ENCODE measurements at regions not wholly inside any gene's neighbourhood (a gene's known extent, or its start where the extent isn't known, plus 50 kb on each side); places are given as distances from the start of the nearest gene placed in this dataset.

DNA sequence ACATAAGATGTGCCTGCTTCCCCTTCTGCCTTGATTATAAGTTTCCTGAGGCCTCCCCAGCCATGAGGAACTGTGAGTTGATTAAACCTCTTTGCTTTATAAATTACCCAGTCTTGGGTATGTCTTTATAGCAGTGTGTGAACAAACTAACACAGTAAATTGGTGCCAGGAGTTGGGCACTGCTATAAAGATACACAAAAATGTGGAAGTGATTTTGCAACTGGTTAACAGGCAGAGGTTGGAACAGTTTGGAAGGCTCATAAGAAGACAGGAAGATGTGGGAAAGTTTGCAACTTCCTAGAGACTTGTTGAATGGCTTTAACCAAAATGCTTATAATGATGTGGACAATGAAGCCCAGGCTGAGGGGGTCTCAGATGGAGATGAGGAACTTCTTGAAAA is 264.1 kb downstream of the DACT1 start:
- no peaks in the 10 kb centered on the region for H3K9me3 ChIP-seq (ENCODE audit: low read length)
- no peaks in the 10 kb centered on the region for H4K20me1 ChIP-seq (ENCODE audit: insufficient read depth, low read depth, low read length)
- H3K9me2 ChIP-seq (replicated peaks; ENCODE audit: insufficient read depth, low read length): no peaks in the 10 kb centered on the region
- H3K36me3 ChIP-seq (ENCODE audit: insufficient read depth, low read length): no peaks in the 10 kb centered on the region
- no peak overlapping the region for H2AFZ ChIP-seq (ENCODE audit: low read length)
- no peak for DNase-seq
- H3K4me2 ChIP-seq (ENCODE audit: low read depth, low read length, poor library complexity, severe bottlenecking): no peak overlapping the region
- H3K4me3 ChIP-seq (ENCODE audit: low read length): no peak overlapping the region
- no peaks in the 10 kb centered on the region for H3K79me2 ChIP-seq (ENCODE audit: low read length)
- no peaks in the 10 kb centered on the region for H3K4me1 ChIP-seq (ENCODE audit: low read length)
- H3K27ac ChIP-seq (ENCODE audit: low read length): no peak overlapping the region
- no peak overlapping the region for H3K9ac ChIP-seq (ENCODE audit: low read length)
- H3K27me3 ChIP-seq (ENCODE audit: low read length): no peaks in the 10 kb centered on the region

- Histone ChIP-seq H3K4me2 (ENCODE audit: low read depth, low read length, poor library complexity, severe bottlenecking) (no peak overlapping the region), H3K4me3 (ENCODE audit: low read length) (no peak overlapping the region), H3K9me2 (replicated peaks; ENCODE audit: insufficient read depth, low read length) (no peaks in the 10 kb centered on the region), H3K4me1 (ENCODE audit: low read length) (peaks cover 4% of the 10 kb centered on the region; the same call in 1 of the 2 replicates), H3K9me3 (ENCODE audit: low read length) (no peaks in the 10 kb centered on the region), H4K20me1 (ENCODE audit: insufficient read depth, low read depth, low read length) (no peaks in the 10 kb centered on the region), H3K27ac (ENCODE audit: low read length) (no peak overlapping the region), H3K27me3 (ENCODE audit: low read length) (no peaks in the 10 kb centered on the region), H3K79me2 (ENCODE audit: low read length) (no peaks in the 10 kb centered on the region), H3K36me3 (ENCODE audit: insufficient read depth, low read length) (no peaks in the 10 kb centered on the region), H2AFZ (ENCODE audit: low read length) (no peak overlapping the region), H3K9ac (ENCODE audit: low read length) (no peak overlapping the region)
- DNase-seq: no peak
These were observed 267.0 kb downstream of the DACT1 start for GRCh38 chr14:58904776-58905175.

DNA sequence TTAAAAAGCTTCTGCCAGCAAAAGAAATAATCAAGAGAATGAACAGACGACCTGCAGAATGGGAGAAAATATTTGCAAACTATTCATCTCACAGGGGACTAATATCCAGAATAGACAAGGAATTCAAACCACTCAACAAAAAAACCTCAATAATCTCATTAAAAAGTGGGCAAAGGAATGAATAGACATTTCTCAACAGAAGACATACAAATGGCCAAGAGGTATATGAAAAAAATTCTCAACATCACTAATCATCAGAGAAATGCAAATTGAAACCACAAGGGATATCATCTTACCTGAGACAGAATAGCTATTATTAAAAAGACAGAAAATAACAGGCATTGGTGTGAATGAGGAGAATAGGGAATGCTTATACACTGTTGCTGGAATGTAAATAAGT is 270.0 kb downstream of the DACT1 start:
- H2AFZ ChIP-seq (ENCODE audit: low read length): no peak overlapping the region
- no peaks in the 10 kb centered on the region for H3K9me2 ChIP-seq (replicated peaks; ENCODE audit: insufficient read depth, low read length)
- no peaks in the 10 kb centered on the region for H4K20me1 ChIP-seq (ENCODE audit: insufficient read depth, low read depth, low read length)
- no peak overlapping the region for H3K4me3 ChIP-seq (ENCODE audit: low read length)
- H3K9me3 ChIP-seq (ENCODE audit: low read length): no peaks in the 10 kb centered on the region
- H3K4me2 ChIP-seq (ENCODE audit: low read depth, low read length, poor library complexity, severe bottlenecking): no peak overlapping the region
- peaks cover 4% of the 10 kb centered on the region; the same call in 1 of the 2 replicates for H3K4me1 ChIP-seq (ENCODE audit: low read length)
- 0 out of 2 replicates have a peak, but pooled peaks cover 3% of the 10 kb centered on the region for H3K27me3 ChIP-seq (ENCODE audit: low read length)
- no peak overlapping the region for H3K27ac ChIP-seq (ENCODE audit: low read length)
- no peak overlapping the region for H3K9ac ChIP-seq (ENCODE audit: low read length)
- DNase-seq: no peak
- no peaks in the 10 kb centered on the region for H3K36me3 ChIP-seq (ENCODE audit: insufficient read depth, low read length)
- H3K79me2 ChIP-seq (ENCODE audit: low read length): no peaks in the 10 kb centered on the region

- Histone ChIP-seq H3K79me2 (ENCODE audit: low read length) (no peaks in the 10 kb centered on the region), H3K36me3 (ENCODE audit: insufficient read depth, low read length) (no peaks in the 10 kb centered on the region), H4K20me1 (ENCODE audit: insufficient read depth, low read depth, low read length) (no peaks in the 10 kb centered on the region), H3K9ac (ENCODE audit: low read length) (no peak overlapping the region), H3K27me3 (ENCODE audit: low read length) (0 out of 2 replicates have a peak, but pooled peaks cover 3% of the 10 kb centered on the region), H2AFZ (ENCODE audit: low read length) (no peak overlapping the region), H3K27ac (ENCODE audit: low read length) (no peak overlapping the region), H3K4me2 (ENCODE audit: low read depth, low read length, poor library complexity, severe bottlenecking) (no peak overlapping the region), H3K9me3 (ENCODE audit: low read length) (no peaks in the 10 kb centered on the region), H3K9me2 (replicated peaks; ENCODE audit: insufficient read depth, low read length) (no peaks in the 10 kb centered on the region), H3K4me3 (ENCODE audit: low read length) (no peak overlapping the region), H3K4me1 (ENCODE audit: low read length) (peaks cover 4% of the 10 kb centered on the region; the same call in 1 of the 2 replicates)
- no peak for DNase-seq
These were observed 274.5 kb downstream of the DACT1 start for GRCh38 chr14:58912287-58912686.

DNA sequence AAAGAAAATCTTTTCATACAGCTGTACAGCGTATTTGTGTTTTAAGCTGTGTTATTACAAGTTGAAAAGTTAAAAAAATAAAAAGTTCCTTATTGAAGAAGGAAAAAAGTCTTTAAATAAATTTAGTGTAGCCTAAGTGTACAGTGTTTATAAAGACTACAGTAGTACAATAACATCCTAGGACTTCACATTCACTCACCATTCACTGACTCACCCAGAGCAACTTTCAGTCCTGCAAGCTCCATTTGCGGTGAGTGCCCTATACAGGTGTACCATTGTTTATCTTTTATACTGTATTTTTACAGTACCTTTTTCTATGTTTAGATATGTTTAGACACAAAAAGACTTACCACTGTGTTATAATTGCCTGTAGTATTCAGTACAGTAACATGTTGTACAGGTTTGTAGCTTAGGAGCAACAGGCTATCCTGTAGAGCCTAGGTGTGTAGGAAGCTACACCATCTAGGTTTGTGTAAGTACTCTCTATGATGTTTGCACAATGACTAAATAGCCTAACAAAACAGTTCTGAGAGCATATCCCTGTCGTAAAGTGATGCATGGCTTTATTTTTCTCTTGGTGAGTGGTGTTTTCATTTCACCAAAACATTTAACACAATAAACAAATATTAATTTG is 275.2 kb downstream of the DACT1 start:
- H3K4me1 ChIP-seq (ENCODE audit: low read length): peaks cover 2% of the 10 kb centered on the region; the same call in 1 of the 2 replicates
- H3K9me3 ChIP-seq (ENCODE audit: low read length): no peaks in the 10 kb centered on the region
- H3K79me2 ChIP-seq (ENCODE audit: low read length): no peaks in the 10 kb centered on the region
- no peak overlapping the region for H3K9ac ChIP-seq (ENCODE audit: low read length)
- H3K27me3 ChIP-seq (ENCODE audit: low read length): 0 out of 2 replicates have a peak, but pooled peaks cover 3% of the 10 kb centered on the region
- H3K36me3 ChIP-seq (ENCODE audit: insufficient read depth, low read length): no peaks in the 10 kb centered on the region
- no peaks in the 10 kb centered on the region for H4K20me1 ChIP-seq (ENCODE audit: insufficient read depth, low read depth, low read length)
- no peak overlapping the region for H2AFZ ChIP-seq (ENCODE audit: low read length)
- no peak overlapping the region for H3K4me3 ChIP-seq (ENCODE audit: low read length)
- H3K4me2 ChIP-seq (ENCODE audit: low read depth, low read length, poor library complexity, severe bottlenecking): no peak overlapping the region
- H3K27ac ChIP-seq (ENCODE audit: low read length): no peak overlapping the region
- no peak for DNase-seq
- H3K9me2 ChIP-seq (replicated peaks; ENCODE audit: insufficient read depth, low read length): no peaks in the 10 kb centered on the region

- DNase-seq: no peak
- Histone ChIP-seq H3K36me3 (ENCODE audit: insufficient read depth, low read length) (no peaks in the 10 kb centered on the region), H4K20me1 (ENCODE audit: insufficient read depth, low read depth, low read length) (no peaks in the 10 kb centered on the region)
These were observed 274.1 kb upstream of the DAAM1 start for GRCh38 chr14:58914279-58914855.

DNA sequence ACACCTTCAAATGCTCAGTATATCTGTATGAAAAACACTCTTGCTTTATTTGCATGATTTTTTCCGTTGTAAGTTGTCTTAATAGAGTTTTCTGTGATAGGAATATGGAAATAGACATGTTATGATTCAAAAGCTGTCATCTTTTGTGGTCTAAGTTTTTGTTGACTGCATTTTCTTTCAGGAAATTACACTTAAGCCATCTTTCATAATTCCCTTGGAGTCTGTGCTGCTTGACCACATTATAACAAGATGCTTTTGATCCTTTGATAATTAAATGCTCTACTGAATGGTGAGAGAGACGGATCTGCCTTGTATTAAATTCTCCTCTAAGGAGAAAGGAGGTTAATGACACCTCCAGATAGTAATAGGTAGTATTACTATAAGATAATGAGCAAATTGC is 272.8 kb upstream of the DAAM1 start:
- Histone ChIP-seq H3K9me2 (replicated peaks; ENCODE audit: insufficient read depth, low read length) (no peaks in the 10 kb centered on the region), H3K9me3 (ENCODE audit: low read length) (no peaks in the 10 kb centered on the region), H2AFZ (ENCODE audit: low read length) (no peak overlapping the region), H3K4me1 (ENCODE audit: low read length) (no peaks in the 10 kb centered on the region), H3K4me3 (ENCODE audit: low read length) (no peak overlapping the region), H3K27ac (ENCODE audit: low read length) (no peak overlapping the region), H3K79me2 (ENCODE audit: low read length) (no peaks in the 10 kb centered on the region), H3K9ac (ENCODE audit: low read length) (no peak overlapping the region), H3K36me3 (ENCODE audit: insufficient read depth, low read length) (no peaks in the 10 kb centered on the region), H4K20me1 (ENCODE audit: insufficient read depth, low read depth, low read length) (no peaks in the 10 kb centered on the region), H3K27me3 (ENCODE audit: low read length) (0 out of 2 replicates have a peak, but pooled peaks cover 3% of the 10 kb centered on the region), H3K4me2 (ENCODE audit: low read depth, low read length, poor library complexity, severe bottlenecking) (no peak overlapping the region)
- no peak for DNase-seq

More at GRCh38 chr14:58914279-58914855, 274.1 kb upstream of the DAAM1 start:
- Histone ChIP-seq H3K9ac (ENCODE audit: low read length) (no peak overlapping the region), H3K4me1 (ENCODE audit: low read length) (no peaks in the 10 kb centered on the region), H3K4me3 (ENCODE audit: low read length) (no peak overlapping the region), H2AFZ (ENCODE audit: low read length) (no peak overlapping the region), H3K9me3 (ENCODE audit: low read length) (no peaks in the 10 kb centered on the region), H3K27ac (ENCODE audit: low read length) (no peak overlapping the region), H3K79me2 (ENCODE audit: low read length) (no peaks in the 10 kb centered on the region), H3K4me2 (ENCODE audit: low read depth, low read length, poor library complexity, severe bottlenecking) (no peak overlapping the region), H3K27me3 (ENCODE audit: low read length) (0 out of 2 replicates have a peak, but pooled peaks cover 3% of the 10 kb centered on the region), H3K9me2 (replicated peaks; ENCODE audit: insufficient read depth, low read length) (no peaks in the 10 kb centered on the region)

DNA sequence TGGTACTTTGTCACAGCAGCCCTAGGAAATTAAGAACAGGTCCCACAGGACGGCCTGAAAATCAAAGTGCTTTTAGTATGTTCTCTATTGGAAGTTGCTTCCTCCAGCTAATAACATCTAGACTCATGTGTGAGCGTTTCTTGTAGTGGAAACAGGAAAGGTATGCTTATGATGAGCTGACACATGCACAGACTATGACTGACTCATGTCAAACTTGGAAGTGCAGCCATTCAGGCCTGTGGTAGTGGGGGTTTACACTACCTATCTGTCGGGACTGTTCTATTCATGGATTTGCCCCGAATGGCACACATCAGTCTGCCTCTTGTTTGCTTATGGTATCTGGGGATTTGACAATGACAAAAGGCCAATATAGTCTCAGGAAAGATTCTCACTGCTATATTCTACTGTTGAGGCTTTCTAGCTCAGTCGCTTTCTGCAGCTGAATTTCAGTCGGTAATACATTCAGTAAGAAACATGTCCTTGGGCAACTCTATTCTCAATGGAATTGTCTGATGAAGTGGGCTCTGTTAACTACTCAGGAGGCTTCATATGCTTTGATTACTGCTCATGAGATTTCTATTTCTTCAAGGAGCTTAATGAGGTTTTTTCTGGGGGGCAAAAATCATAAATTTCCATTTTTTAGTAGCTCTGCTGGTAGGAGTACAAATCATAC is 270.3 kb upstream of the DAAM1 start:
- H3K79me2 ChIP-seq (ENCODE audit: low read length): no peaks in the 10 kb centered on the region
- no peaks in the 10 kb centered on the region for H3K9me3 ChIP-seq (ENCODE audit: low read length)
- H3K4me2 ChIP-seq (ENCODE audit: low read depth, low read length, poor library complexity, severe bottlenecking): no peak overlapping the region
- no peak for DNase-seq
- no peak overlapping the region for H2AFZ ChIP-seq (ENCODE audit: low read length)
- no peaks in the 10 kb centered on the region for H3K27me3 ChIP-seq (ENCODE audit: low read length)
- no peaks in the 10 kb centered on the region for H3K4me1 ChIP-seq (ENCODE audit: low read length)
- H3K9ac ChIP-seq (ENCODE audit: low read length): no peak overlapping the region
- no peaks in the 10 kb centered on the region for H3K9me2 ChIP-seq (replicated peaks; ENCODE audit: insufficient read depth, low read length)
- H4K20me1 ChIP-seq (ENCODE audit: insufficient read depth, low read depth, low read length): no peaks in the 10 kb centered on the region
- H3K4me3 ChIP-seq (ENCODE audit: low read length): no peak overlapping the region
- H3K36me3 ChIP-seq (ENCODE audit: insufficient read depth, low read length): no peaks in the 10 kb centered on the region
- no peak overlapping the region for H3K27ac ChIP-seq (ENCODE audit: low read length)

All from Karpas-422 (cell line).